GM12892 (cell line): ENCODE measurements at regions not wholly inside any gene's neighbourhood (a gene's known extent, or its start where the extent isn't known, plus 50 kb on each side); places are given as distances from the start of the nearest gene placed in this dataset.

ENCODE experiments used
- POLR2A ChIP-seq: IDR thresholded peaks from 2 replicates; pipeline ENCODE4 v1.6.1; 2011; ENCODE audit warnings: low read depth, low read length, control low read depth
- POLR2AphosphoS5 ChIP-seq: IDR thresholded peaks from 2 replicates; pipeline ENCODE4 v1.6.1; 2011; ENCODE audit warnings: low read depth, low read length, control low read depth
- TAF1 ChIP-seq: IDR thresholded peaks from 2 replicates; pipeline ENCODE4 v1.6.1; 2011; ENCODE audit warnings: low read depth, mild to moderate bottlenecking, control low read depth, low read length, borderline replicate concordance

GRCh38 chr9:134489621-134490408 is 151.8 kb upstream of the COL5A1 start:
- TF ChIP-seq TAF1 (no peak), POLR2A (no peak), POLR2AphosphoS5 (no peak)
